ENCODE measurements at regions not wholly inside any gene's neighbourhood (a gene's known extent, or its start where the extent isn't known, plus 50 kb on each side); places are given as distances from the start of the nearest gene placed in this dataset.

GRCh38 chr14:97571201-97571600 lies 774.0 kb downstream of the VRK1 start:
- no peak overlapping the region for H3K4me3 ChIP-seq (ENCODE audit: low read depth, low read length)
- TF ChIP-seq, protein P1, sequence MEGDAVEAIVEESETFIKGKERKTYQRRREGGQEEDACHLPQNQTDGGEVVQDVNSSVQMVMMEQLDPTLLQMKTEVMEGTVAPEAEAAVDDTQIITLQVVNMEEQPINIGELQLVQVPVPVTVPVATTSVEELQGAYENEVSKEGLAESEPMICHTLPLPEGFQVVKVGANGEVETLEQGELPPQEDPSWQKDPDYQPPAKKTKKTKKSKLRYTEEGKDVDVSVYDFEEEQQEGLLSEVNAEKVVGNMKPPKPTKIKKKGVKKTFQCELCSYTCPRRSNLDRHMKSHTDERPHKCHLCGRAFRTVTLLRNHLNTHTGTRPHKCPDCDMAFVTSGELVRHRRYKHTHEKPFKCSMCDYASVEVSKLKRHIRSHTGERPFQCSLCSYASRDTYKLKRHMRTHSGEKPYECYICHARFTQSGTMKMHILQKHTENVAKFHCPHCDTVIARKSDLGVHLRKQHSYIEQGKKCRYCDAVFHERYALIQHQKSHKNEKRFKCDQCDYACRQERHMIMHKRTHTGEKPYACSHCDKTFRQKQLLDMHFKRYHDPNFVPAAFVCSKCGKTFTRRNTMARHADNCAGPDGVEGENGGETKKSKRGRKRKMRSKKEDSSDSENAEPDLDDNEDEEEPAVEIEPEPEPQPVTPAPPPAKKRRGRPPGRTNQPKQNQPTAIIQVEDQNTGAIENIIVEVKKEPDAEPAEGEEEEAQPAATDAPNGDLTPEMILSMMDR (conservative IDR thresholded peaks at IDR 0.05; ENCODE audit: low read depth, low read length) = no peak
- no peak for DNase-seq (ENCODE audit: low read depth)

DNA sequence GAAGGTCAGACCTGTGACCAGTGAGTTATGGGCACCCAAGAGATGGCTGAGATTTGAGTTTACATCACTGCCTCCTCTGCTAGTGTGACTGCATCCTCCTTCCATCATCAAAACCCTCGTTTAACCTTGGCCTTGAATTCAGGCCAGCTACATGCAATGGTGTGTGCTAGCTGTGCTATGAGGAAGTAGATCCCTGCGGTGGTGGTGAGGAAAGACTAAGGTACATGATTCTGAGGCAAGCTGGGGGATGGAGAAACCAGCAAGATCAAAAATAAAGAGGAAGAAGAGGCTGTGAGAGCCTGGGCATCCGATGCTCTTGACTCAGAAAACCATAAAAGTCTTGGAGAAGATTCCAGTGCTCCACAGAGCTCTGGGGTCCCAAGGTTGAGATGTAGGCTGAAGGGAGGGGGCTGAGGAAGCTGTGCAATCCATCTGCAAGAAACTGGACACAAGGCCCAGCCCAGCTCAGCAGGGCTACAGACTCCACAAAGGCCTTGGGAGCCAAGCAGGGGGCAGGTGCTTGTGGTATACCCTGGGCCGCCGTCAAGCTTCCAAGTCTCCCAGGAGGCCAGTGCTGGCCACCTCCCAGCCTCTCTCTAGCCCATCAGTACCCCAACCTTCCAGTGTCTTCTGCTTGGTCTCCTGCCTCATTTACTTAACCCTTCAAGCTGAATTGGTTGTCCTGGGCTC lies 774.8 kb downstream of the VRK1 start:
- no peak for DNase-seq (ENCODE audit: low read depth)
- TF ChIP-seq, protein P1 (conservative IDR thresholded peaks at IDR 0.05; ENCODE audit: low read depth, low read length) = no peak
- no peak overlapping the region for H3K4me3 ChIP-seq (ENCODE audit: low read depth, low read length)

- TF ChIP-seq, protein P1 (conservative IDR thresholded peaks at IDR 0.05; ENCODE audit: low read depth, low read length) = no peak
- no peak for DNase-seq (ENCODE audit: low read depth)
- no peak overlapping the region for H3K4me3 ChIP-seq (ENCODE audit: low read depth, low read length)
These were observed 775.6 kb downstream of the VRK1 start for GRCh38 chr14:97572583-97573458.

- DNase-seq (ENCODE audit: low read depth) = no peak
- H3K4me3 ChIP-seq (ENCODE audit: low read depth, low read length) = no peak overlapping the region
- TF ChIP-seq, protein P1 (conservative IDR thresholded peaks at IDR 0.05; ENCODE audit: low read depth, low read length) = no peak
These were observed 778.5 kb downstream of the VRK1 start for GRCh38 chr14:97575677-97576076.

DNA sequence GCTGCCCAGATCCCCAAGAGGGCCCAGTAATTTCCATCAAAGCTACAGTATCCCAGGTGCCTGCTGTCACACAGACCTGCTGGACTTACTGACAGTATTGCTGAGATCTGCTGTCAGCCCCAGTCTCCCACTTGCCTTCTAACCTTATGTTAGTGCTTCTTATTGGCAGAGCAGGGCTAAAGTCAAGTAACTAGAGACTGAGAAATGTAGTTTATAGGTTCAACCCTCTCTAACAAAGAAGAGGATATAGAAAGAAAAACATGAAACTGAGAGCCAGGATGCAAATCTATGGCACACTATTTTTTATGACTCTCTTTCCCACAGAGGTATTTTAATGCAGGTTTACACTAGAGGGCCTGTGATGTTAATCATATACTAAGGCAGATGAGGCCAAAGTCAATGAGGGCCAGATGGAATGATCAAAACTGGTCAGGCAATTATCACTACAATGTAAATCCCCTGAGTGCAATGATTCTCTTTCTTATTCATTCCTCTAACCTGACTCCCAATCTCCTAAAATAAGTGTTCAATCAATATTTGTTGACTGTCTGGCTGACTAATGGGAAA lies 781.9 kb downstream of the VRK1 start:
- TF ChIP-seq, protein P1 (conservative IDR thresholded peaks at IDR 0.05; ENCODE audit: low read depth, low read length) = no peak
- H3K4me3 ChIP-seq (ENCODE audit: low read depth, low read length) = no peak overlapping the region
- no peak for DNase-seq (ENCODE audit: low read depth)

DNA sequence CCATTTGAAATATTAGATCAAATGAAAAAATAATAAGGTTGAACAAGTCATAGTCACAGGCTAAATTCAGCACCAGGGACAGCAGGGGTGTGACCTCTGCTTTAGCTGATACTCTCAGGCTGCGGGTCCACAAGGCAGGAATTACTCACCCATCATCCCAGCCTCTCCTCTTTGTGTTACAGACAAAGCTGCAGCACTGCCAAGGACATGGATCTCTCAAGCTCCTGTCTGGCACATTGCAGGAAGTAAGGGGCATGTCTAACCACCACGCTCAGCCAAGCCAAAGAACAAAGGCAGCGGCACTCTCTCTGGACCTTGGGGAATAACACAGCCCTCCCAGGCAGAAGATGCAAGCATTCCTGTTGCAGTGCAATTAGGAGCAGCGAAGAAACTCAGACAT lies 783.8 kb downstream of the VRK1 start:
- TF ChIP-seq, protein P1 (conservative IDR thresholded peaks at IDR 0.05; ENCODE audit: low read depth, low read length) = no peak
- no peak for DNase-seq (ENCODE audit: low read depth)
- H3K4me3 ChIP-seq (ENCODE audit: low read depth, low read length) = no peak overlapping the region

Measured in epithelial cell of proximal tubule (primary cell).